ENCODE measurements at regions not wholly inside any gene's neighbourhood (a gene's known extent, or its start where the extent isn't known, plus 50 kb on each side); places are given as distances from the start of the nearest gene placed in this dataset.

DNA sequence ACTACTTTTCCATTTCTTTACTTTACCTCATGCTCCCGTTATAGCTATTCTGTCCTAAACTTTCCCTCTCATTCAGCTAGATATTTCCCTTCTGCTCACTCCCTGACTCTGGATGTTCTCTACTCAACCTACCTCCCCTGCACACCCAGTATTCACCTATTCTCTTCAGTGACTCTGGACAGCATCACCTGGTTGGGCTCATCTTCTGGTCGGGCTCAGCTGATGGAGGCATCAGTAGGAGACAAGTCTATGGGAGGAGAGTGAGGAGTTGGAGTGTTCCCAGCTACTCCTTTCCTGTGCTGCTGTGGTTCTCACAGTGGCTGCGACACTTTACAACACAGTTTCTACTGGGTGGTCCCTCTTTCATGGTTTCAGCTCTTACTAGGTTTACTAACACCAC lies 493.9 kb downstream of the DMAC1 start:
- no peaks in the 10 kb centered on the region for H3K27me3 ChIP-seq
- ATAC-seq (ENCODE audit: low FRiP score in 2 of 2) (no peak), DNase-seq (no peak)
- TF ChIP-seq POLR2A (IDR thresholded peaks at IDR 0.05) (no peak), POLR2AphosphoS5 (IDR thresholded peaks at IDR 0.05) (no peak), EP300 (IDR thresholded peaks at IDR 0.05) (no peak)
- TF ChIP-seq, protein P1, sequence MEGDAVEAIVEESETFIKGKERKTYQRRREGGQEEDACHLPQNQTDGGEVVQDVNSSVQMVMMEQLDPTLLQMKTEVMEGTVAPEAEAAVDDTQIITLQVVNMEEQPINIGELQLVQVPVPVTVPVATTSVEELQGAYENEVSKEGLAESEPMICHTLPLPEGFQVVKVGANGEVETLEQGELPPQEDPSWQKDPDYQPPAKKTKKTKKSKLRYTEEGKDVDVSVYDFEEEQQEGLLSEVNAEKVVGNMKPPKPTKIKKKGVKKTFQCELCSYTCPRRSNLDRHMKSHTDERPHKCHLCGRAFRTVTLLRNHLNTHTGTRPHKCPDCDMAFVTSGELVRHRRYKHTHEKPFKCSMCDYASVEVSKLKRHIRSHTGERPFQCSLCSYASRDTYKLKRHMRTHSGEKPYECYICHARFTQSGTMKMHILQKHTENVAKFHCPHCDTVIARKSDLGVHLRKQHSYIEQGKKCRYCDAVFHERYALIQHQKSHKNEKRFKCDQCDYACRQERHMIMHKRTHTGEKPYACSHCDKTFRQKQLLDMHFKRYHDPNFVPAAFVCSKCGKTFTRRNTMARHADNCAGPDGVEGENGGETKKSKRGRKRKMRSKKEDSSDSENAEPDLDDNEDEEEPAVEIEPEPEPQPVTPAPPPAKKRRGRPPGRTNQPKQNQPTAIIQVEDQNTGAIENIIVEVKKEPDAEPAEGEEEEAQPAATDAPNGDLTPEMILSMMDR (IDR thresholded peaks at IDR 0.05): no peak
- no peak overlapping the region for H3K4me3 ChIP-seq
- no peaks in the 10 kb centered on the region for H3K4me1 ChIP-seq
- no peaks in the 10 kb centered on the region for H3K36me3 ChIP-seq
- peaks cover 0 to 25% (median 2%) of the 10 kb centered on the region in 4 donors for H3K9me3 ChIP-seq
- 88 to 89% methylated on average over 3 of the region's 3 CpGs for whole genome bisulfite sequencing, 2 donors
- H3K27ac ChIP-seq: no peak overlapping the region

DNA sequence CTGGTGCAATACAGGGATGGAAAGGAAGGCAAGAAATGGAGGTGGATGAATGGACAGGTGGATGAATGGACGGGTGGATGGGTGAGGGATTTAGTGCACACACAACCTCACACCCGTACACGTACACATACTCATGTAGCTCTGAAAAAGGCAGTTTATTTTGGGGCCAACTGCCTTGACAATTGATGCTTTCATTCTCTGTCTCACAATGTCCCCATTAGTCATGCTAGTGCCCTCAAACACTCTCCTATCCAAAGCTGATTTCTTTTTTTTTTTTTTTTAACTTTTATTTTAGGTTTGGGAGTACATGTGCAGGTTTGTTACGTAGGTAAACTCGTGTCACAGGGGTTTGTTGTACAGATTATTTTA lies 495.0 kb downstream of the DMAC1 start:
- Histone ChIP-seq H3K9me3 (peaks cover 0 to 16% (median 2%) of the 10 kb centered on the region in 4 donors), H3K27me3 (no peaks in the 10 kb centered on the region), H3K4me3 (no peak overlapping the region), H3K27ac (no peak overlapping the region), H3K4me1 (no peaks in the 10 kb centered on the region), H3K36me3 (no peaks in the 10 kb centered on the region)
- DNase-seq: no peak
- 79 to 89% methylated on average over 5 of the region's 5 CpGs for WGBS, 2 donors
- TF ChIP-seq EP300 (IDR thresholded peaks at IDR 0.05): no peak
- ATAC-seq (ENCODE audit: low FRiP score in 2 of 2): no peak

DNA sequence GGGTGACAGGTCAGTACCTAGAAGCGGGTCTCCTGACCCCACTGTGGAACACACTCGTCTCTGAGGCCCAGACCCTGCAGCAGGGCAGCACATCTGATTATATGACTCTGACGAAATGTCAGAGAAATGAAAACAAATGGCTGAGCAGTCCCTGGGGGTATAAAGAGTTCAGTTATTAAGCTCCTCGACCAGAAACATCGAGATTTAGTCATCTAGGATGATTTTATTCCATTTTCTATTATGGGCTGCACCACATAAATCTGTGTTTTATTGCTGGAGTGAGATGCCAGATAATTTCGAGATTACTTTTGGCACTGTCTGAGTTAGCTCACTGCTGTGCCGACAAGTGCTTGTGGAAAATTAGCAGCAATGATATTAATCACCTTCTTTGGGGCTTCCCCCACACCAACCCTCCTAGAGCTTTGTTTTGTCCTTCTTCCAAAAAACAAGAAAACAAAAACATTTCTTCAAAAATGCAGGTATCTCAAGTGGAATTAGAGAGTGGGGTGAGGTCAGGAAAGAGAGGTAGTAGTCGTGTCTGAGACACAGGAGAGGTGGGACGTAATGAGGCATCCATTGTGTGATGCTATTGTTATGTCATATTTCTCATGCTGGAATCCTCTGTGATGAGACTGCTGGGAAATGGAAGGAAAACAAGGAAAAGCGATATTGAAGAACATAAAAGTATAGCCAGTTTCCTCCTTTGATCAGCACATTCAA lies 495.5 kb downstream of the DMAC1 start:
- no peak for ATAC-seq (ENCODE audit: low FRiP score in 2 of 2)

DNA sequence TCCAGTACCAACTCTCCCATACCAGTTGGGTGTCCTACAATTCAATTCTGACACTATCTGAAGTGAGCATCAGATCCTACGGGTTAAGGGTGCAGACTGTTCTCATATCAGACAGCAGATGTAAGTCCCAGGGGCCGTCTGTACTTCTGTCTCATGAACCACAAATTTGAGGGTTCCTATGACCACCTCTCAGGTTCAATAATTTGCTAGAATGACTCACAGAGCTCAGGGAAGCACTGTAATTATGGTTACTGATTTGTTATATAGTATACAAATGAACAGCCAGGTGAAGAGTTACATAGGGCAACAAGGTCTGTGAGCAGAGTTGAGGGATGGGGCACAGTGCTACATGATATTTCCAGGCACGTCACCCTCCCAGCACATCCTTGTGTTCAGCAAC lies 499.1 kb downstream of the DMAC1 start:
- TF ChIP-seq, protein P1 (IDR thresholded peaks at IDR 0.05): no peak
- no peak for TF ChIP-seq EP300 (IDR thresholded peaks at IDR 0.05)
- no peak for TF ChIP-seq POLR2A (IDR thresholded peaks at IDR 0.05)
- TF ChIP-seq POLR2AphosphoS5 (IDR thresholded peaks at IDR 0.05): no peak
- no peaks in the 10 kb centered on the region for H3K27me3 ChIP-seq
- 88% methylated on average over 3 of the region's 3 CpGs for WGBS, 2 donors
- no peaks in the 10 kb centered on the region for H3K9me3 ChIP-seq
- no peak for ATAC-seq (ENCODE audit: low FRiP score in 2 of 2)
- no peaks in the 10 kb centered on the region for H3K4me1 ChIP-seq
- no peaks in the 10 kb centered on the region for H3K36me3 ChIP-seq
- no peak overlapping the region for H3K27ac ChIP-seq
- no peak overlapping the region for H3K4me3 ChIP-seq
- DNase-seq: no peak

More for the DNA sequence above, 495.5 kb downstream of the DMAC1 start:
- no peaks in the 10 kb centered on the region for H3K4me1 ChIP-seq
- no peaks in the 10 kb centered on the region for H3K36me3 ChIP-seq
- H3K27ac ChIP-seq: no peak overlapping the region
- no peak for DNase-seq
- no peak for TF ChIP-seq POLR2AphosphoS5 (IDR thresholded peaks at IDR 0.05)
- TF ChIP-seq, protein P1 (IDR thresholded peaks at IDR 0.05): no peak
- TF ChIP-seq POLR2A (IDR thresholded peaks at IDR 0.05): no peak
- TF ChIP-seq EP300 (IDR thresholded peaks at IDR 0.05): no peak
- 77 to 80% methylated on average over 10 of the region's 10 CpGs for WGBS, 2 donors
- no peak overlapping the region for H3K4me3 ChIP-seq
- no peaks in the 10 kb centered on the region for H3K27me3 ChIP-seq
- peaks cover 0 to 11% (median 2%) of the 10 kb centered on the region in 4 donors for H3K9me3 ChIP-seq

DNA sequence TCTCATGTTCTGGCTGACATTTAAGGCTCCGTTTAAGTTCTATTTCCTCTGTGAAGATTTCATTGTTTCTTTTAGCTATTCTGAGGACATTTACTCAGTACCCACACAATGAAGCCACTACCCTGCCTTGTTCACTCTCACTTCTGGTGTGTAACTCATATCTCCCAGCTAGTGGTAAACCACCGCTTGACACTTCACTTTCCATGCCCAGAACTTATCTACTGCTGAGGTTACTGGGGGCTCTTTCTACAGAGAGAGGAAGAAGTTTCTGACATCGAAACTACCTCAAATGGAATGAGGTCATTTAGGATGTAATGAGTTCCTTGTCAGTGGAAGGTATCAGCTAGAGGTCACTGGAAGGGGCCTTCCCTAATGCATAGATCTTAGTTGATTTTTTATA lies 501.5 kb downstream of the DMAC1 start:
- TF ChIP-seq, protein P1 (IDR thresholded peaks at IDR 0.05): no peak
- TF ChIP-seq EP300 (IDR thresholded peaks at IDR 0.05) (no peak), POLR2AphosphoS5 (IDR thresholded peaks at IDR 0.05) (no peak), POLR2A (IDR thresholded peaks at IDR 0.05) (no peak)
- Histone ChIP-seq H3K9me3 (no peaks in the 10 kb centered on the region), H3K27ac (no peak overlapping the region), H3K36me3 (no peaks in the 10 kb centered on the region), H3K4me3 (no peak overlapping the region), H3K27me3 (no peaks in the 10 kb centered on the region), H3K4me1 (no peaks in the 10 kb centered on the region)
- ATAC-seq (ENCODE audit: low FRiP score in 2 of 2) (no peak), DNase-seq (no peak)
- WGBS, 2 donors: 49 to 62% methylated on average over 3 of the region's 3 CpGs
